ENCODE measurements at regions not wholly inside any gene's neighbourhood (a gene's known extent, or its start where the extent isn't known, plus 50 kb on each side); places are given as distances from the start of the nearest gene placed in this dataset.

- TF ChIP-seq, protein P1, sequence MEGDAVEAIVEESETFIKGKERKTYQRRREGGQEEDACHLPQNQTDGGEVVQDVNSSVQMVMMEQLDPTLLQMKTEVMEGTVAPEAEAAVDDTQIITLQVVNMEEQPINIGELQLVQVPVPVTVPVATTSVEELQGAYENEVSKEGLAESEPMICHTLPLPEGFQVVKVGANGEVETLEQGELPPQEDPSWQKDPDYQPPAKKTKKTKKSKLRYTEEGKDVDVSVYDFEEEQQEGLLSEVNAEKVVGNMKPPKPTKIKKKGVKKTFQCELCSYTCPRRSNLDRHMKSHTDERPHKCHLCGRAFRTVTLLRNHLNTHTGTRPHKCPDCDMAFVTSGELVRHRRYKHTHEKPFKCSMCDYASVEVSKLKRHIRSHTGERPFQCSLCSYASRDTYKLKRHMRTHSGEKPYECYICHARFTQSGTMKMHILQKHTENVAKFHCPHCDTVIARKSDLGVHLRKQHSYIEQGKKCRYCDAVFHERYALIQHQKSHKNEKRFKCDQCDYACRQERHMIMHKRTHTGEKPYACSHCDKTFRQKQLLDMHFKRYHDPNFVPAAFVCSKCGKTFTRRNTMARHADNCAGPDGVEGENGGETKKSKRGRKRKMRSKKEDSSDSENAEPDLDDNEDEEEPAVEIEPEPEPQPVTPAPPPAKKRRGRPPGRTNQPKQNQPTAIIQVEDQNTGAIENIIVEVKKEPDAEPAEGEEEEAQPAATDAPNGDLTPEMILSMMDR (IDR thresholded peaks at IDR 0.05; ENCODE audit: insufficient read depth, low read length, poor library complexity, severe bottlenecking): no peak
- TF ChIP-seq EZH2phosphoT487 (conservative IDR thresholded peaks at IDR 0.05; ENCODE audit: low read length): no peak
Observed at GRCh38 chr9:102642651-102643050, 352.5 kb upstream of the CYLC2 start.
